Esophagus (tissue), 2 donors: ENCODE measurements at regions not wholly inside any gene's neighbourhood (a gene's known extent, or its start where the extent isn't known, plus 50 kb on each side); places are given as distances from the start of the nearest gene placed in this dataset.
"Not testable (repeated sequence)": the region's sequence is repeated elsewhere in the genome, so short reads cannot be mapped to it uniquely, and the experiment has no call there.

Source experiments
- H3K27ac ChIP-seq, 2 donors: one replicate each; pipeline ENCODE4 v1.5.1; 2013; ENCODE audit warnings: low read depth in 2 of 2, mild to moderate bottlenecking in 2 of 2, inconsistent platforms in 1 of 2, low read length in 1 of 2, moderate library complexity in 1 of 2
- H3K27me3 ChIP-seq, 2 donors: one replicate each; pipeline ENCODE4 v1.6.1; 2013; ENCODE audit warnings: low read length in 2 of 2, control low read depth in 1 of 2, mild to moderate bottlenecking in 1 of 2; ENCODE audit not compliant: insufficient read depth in 2 of 2, control insufficient read depth in 1 of 2
- H3K36me3 ChIP-seq, 2 donors: one replicate each; pipeline ENCODE4 v1.6.1; 2013; ENCODE audit warnings: low read length in 1 of 2; ENCODE audit not compliant: control insufficient read depth in 2 of 2, insufficient read depth in 2 of 2
- H3K4me1 ChIP-seq, 2 donors: one replicate each; pipeline ENCODE4 v1.6.1; 2013; ENCODE audit warnings: low read length in 1 of 2; ENCODE audit not compliant: control insufficient read depth in 2 of 2, insufficient read depth in 2 of 2
- H3K4me3 ChIP-seq, 2 donors: one replicate each; pipeline ENCODE4 v1.5.1; 2013; ENCODE audit warnings: low read length in 2 of 2, mild to moderate bottlenecking in 2 of 2, low read depth in 1 of 2, moderate library complexity in 1 of 2
- H3K9me3 ChIP-seq, 2 donors: one replicate each; pipeline ENCODE4 v1.6.1; 2013; ENCODE audit warnings: mild to moderate bottlenecking in 2 of 2, low read depth in 1 of 2, low read length in 1 of 2, moderate library complexity in 1 of 2; ENCODE audit not compliant: control insufficient read depth in 2 of 2, insufficient read depth in 1 of 2
- WGBS, 2 donors: extraction: QIAGEN DNeasy Blood & Tissue Kit; methylation state at CpG; one replicate each; pipeline ENCODE4 v1.1.7; 2013; 5-methylcytosine and 5-hydroxymethylcytosine counted together
- donor health status: healthy with polysubstance abuse.
- donor health status: Bipolar disorder and iron deficiency.

DNA sequence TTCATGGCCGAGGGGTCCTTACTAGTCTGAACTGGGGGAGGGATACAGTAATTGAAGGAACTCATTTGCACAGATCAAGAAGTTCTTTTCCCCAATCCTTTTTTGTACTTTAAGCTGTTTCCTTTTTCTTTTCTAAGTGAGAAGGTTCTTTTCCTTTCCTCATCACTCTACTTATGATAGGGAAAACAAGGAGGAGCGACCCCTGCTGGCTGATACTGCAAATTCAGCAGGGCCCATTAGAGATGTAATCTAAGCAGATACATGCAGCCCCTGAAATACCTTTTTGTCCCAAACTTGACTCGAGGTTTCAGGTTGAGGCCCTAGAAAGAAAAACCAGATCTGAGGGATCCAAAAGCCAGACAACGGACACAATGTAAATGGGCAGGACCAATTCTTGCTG, 305.5 kb downstream of the DNAJB9 start:
- no peak overlapping the region for H3K4me3 ChIP-seq
- H3K36me3 ChIP-seq: no peaks in the 10 kb centered on the region
- no peaks in the 10 kb centered on the region for H3K4me1 ChIP-seq
- H3K27me3 ChIP-seq: no peaks in the 10 kb centered on the region
- H3K9me3 ChIP-seq: peaks cover 6 to 7% of the 10 kb centered on the region in 2 donors
- no peak overlapping the region for H3K27ac ChIP-seq
- 66 to 67% methylated on average over 4 of the region's 4 CpGs for WGBS, 2 donors

DNA sequence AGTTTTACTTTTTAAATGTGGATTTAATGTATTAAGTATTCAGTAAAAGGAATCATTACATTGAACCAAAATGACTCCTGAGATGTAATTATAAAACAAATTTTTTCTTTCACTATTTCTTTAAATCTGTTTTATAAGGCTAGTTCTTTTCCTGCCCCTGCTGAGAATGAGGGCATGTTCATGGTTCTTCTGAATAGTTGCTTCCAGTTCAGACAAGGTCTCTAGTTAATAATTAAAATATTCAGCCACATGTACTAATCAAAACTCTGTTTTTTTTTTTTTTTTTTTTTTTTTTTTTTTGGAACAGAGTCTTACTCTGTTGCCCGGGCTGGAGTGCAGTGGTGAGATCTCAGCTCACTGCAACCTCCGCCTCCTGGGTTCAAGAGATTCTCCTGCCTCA, 321.2 kb downstream of the DNAJB9 start:
- H3K27me3 ChIP-seq: no peaks in the 10 kb centered on the region
- H3K4me1 ChIP-seq: no peaks in the 10 kb centered on the region
- H3K27ac ChIP-seq: no peak overlapping the region
- WGBS, 2 donors: 67 to 87% methylated on average over 2 of the region's 2 CpGs
- H3K36me3 ChIP-seq: no peaks in the 10 kb centered on the region
- H3K4me3 ChIP-seq: no peak overlapping the region
- H3K9me3 ChIP-seq: no peaks in the 10 kb centered on the region

DNA sequence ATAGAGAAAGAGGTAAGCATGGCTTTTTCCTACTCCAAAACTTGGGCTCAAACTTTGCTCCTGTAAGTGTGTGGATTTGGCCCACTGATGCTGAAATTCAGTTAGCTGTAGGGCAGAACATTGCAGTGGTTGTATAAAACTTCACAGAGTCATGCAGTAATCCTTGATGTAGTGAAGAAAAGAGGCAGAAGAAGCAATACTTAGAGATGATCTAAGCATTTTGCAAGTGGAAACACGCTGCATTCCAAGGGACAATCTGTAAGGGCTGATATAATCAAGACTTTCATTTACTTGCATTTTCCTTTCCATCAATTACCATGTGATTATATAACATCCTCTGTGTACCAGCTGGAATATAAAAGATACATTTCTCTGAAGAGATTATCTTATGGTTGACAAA, 338.8 kb downstream of the DNAJB9 start:
- H3K27me3 ChIP-seq: no peaks in the 10 kb centered on the region
- H3K27ac ChIP-seq: no peak overlapping the region
- no peaks in the 10 kb centered on the region for H3K36me3 ChIP-seq
- WGBS, 2 donors: 23 to 48% methylated on average over 1 of the region's 1 CpG
- H3K4me3 ChIP-seq: no peak overlapping the region
- H3K4me1 ChIP-seq: no peaks in the 10 kb centered on the region
- no peaks in the 10 kb centered on the region for H3K9me3 ChIP-seq

DNA sequence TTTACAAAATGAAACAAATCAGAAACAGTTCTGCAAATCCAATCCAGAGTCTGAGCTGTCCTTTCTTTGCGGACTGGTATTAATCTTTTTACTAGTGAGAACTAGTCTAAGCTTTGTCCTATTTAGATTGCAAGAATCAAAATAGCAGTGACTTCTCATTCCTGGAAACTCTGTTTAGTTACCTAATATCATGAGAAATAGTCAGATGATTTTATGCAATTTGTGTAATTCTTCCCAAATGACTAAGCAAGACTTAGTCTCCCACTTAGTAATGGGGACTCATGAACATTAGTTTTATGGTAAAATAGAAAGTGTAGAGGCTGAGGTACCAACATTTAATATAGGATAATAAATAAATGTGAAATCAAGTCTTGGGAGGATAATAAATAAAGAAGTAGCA, 341.3 kb downstream of the DNAJB9 start:
- Histone ChIP-seq H3K9me3 (no peaks in the 10 kb centered on the region), H3K27ac (no peak overlapping the region), H3K36me3 (no peaks in the 10 kb centered on the region), H3K4me1 (no peaks in the 10 kb centered on the region), H3K27me3 (no peaks in the 10 kb centered on the region), H3K4me3 (no peak overlapping the region)
- WGBS, 2 donors: 68 to 82% methylated on average over 1 of the region's 1 CpG

DNA sequence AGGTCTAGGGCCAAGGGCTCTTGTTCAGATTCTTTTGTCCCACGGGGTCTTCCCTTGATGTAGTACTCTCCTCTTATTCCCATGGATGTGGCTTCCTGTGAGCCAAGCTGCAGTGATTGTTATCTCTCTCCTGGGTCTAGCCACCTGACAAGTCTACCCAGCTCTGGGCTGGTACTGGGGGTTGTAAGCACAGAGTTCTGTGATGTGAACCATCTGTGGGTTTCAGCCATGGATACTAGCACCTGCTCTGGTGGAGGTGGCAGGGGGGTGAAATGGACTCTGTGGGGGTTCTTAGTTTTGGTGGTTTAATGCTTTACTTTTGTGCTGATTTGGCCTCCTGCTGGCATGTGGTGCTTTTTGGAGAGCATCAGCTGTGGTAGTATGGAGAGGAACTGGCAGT, 350.8 kb downstream of the DNAJB9 start:
- Histone ChIP-seq H3K27me3 (no peaks in the 10 kb centered on the region), H3K4me1 (no peaks in the 10 kb centered on the region), H3K9me3 (no peaks in the 10 kb centered on the region), H3K36me3 (no peaks in the 10 kb centered on the region), H3K4me3 (no peak overlapping the region), H3K27ac (no peak overlapping the region)
- WGBS, 2 donors: 48 to 64% methylated on average over 1 of the region's 1 CpG

DNA sequence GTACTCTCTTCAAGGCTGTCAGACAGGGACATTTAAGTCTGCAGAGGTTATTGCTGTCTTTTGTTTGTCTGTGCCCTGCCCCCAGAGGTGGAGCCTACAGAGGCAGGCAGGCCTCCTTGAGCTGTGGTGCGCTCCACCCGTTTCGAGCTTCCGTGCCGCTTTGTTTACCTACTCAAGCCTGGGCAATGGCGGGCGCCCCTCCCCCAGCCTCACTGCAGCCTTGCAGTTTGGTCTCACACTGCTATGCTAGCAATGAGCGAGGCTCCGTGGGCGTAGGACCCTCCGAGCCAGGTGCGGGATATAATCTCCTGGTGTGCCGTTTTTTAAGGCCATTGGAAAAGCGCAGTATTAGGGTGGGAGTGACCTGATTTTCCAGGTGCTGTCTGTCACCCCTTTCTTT, 373.4 kb downstream of the DNAJB9 start:
- not testable (repeated sequence) for H3K9me3 ChIP-seq, H3K4me3 ChIP-seq, H3K36me3 ChIP-seq, H3K27ac ChIP-seq, H3K4me1 ChIP-seq, H3K27me3 ChIP-seq
- WGBS, 2 donors: 85 to 95% methylated on average over 14 of the region's 14 CpGs

DNA sequence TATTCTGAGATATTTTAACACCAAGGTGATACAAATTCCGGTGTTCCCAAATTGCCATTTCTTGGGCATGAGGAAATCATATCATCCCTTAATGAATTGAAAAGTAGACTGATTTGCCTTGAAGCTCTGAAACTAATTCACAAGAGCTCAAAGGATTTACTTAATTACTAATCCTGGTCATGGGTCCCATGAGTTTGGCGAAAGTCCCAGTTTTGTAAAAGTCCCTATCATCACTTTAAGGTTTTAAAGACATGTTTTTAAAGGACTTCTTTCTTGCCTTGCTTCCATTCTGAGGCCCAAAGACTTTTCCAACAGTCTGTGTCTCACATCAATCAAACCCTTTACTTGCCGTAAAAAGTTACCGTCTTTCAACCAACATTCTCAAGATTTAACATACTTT, 377.9 kb downstream of the DNAJB9 start:
- Histone ChIP-seq H3K4me1 (no peaks in the 10 kb centered on the region), H3K27ac (no peak overlapping the region), H3K36me3 (no peaks in the 10 kb centered on the region), H3K9me3 (no peaks in the 10 kb centered on the region), H3K27me3 (no peaks in the 10 kb centered on the region), H3K4me3 (no peak overlapping the region)
- 77 to 84% methylated on average over 4 of the region's 4 CpGs for WGBS, 2 donors

DNA sequence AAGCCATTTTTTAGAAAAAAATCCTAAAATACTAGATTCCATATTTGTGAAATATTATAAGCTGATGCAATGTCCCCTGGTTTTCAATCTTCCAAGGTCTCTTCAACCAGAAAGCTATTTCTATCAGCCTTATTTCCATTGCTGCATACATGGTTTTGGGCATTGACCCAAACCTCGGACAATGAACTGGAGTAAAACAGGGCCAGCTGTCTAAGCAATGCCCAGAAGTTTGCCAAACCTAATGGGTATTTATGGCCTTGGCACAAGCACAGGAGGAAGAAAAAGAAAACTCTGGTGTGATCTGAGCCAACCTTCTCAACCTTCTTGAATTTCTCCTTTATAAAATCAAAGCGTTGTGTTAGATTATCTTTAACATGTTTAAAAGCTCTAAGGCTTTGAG, 402.3 kb downstream of the DNAJB9 start:
- Histone ChIP-seq H3K9me3 (no peaks in the 10 kb centered on the region), H3K4me1 (no peaks in the 10 kb centered on the region), H3K36me3 (no peaks in the 10 kb centered on the region), H3K27me3 (no peaks in the 10 kb centered on the region), H3K4me3 (no peak overlapping the region), H3K27ac (no peak overlapping the region)
- WGBS, 2 donors: 42 to 61% methylated on average over 2 of the region's 2 CpGs

DNA sequence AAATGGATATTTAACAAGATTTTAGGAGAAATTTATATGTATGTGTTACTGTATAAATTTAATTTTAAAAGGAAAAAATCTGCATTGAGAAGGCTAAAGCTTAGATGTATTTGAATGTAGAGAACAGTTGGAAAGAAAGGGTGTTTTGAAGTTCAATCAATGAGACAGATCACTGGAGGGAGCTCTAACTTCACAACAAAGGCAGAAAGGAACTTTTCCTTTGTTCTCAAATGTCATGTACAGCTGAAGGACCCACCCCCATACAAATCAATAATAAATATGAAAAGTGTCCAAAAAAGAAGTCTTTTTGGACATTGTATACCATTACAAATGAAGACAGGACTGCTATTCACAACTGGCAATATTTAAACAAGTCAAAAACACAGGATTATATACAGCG, 403.4 kb downstream of the DNAJB9 start:
- 82 to 97% methylated on average over 1 of the region's 1 CpG for WGBS, 2 donors

DNA sequence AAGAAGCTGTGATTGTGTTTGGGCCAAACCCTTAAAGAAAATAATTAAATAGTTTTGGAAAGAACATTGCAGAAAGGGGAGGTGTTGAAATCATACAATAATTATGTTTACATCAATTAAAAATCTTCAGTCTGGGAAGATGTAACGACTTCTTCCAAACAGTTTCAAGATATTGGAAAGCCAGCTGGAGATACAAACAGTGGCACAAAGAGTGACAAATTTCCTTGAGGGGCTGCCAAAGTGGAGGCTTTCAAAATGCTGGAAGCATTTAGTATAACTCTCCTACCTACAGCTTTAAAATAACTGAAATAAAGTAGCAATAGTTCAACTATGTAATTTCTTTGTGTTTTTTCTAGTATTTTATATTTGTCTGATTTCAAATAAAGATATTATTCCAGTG, 405.0 kb downstream of the DNAJB9 start:
- 36 to 41% methylated on average over 1 of the region's 1 CpG for WGBS, 2 donors
- Histone ChIP-seq H3K36me3 (no peaks in the 10 kb centered on the region), H3K4me1 (no peaks in the 10 kb centered on the region), H3K9me3 (no peaks in the 10 kb centered on the region), H3K27me3 (no peaks in the 10 kb centered on the region), H3K27ac (no peak overlapping the region), H3K4me3 (no peak overlapping the region)

More for the DNA sequence above, 403.4 kb downstream of the DNAJB9 start:
- no peak overlapping the region for H3K4me3 ChIP-seq
- H3K9me3 ChIP-seq: no peaks in the 10 kb centered on the region
- no peak overlapping the region for H3K27ac ChIP-seq
- H3K36me3 ChIP-seq: no peaks in the 10 kb centered on the region
- H3K4me1 ChIP-seq: no peaks in the 10 kb centered on the region
- no peaks in the 10 kb centered on the region for H3K27me3 ChIP-seq
